NCI-H1694 (cell line): ENCODE measurements at regions not wholly inside any gene's neighbourhood (a gene's known extent, or its start where the extent isn't known, plus 50 kb on each side); places are given as distances from the start of the nearest gene placed in this dataset.

ENCODE experiments used
- DNase-seq: peaks from one replicate; lab custom pipeline; 2025; lab: John Stamatoyannopoulos, UW

GRCh38 chr2:238635647-238636051, 208.9 kb downstream of the ASB1 start:
- no peak for DNase-seq

GRCh38 chr2:238636269-238637073, 209.7 kb downstream of the ASB1 start:
- DNase-seq = no peak

- no peak for DNase-seq
Observed at GRCh38 chr2:238638100-238638981, 209.5 kb upstream of the TWIST2 start.

- DNase-seq = no peak
Observed at GRCh38 chr2:238638982-238639628, 208.8 kb upstream of the TWIST2 start.

GRCh38 chr2:238640486-238640885, 207.4 kb upstream of the TWIST2 start:
- no peak for DNase-seq

GRCh38 chr2:238642973-238643372, 204.9 kb upstream of the TWIST2 start:
- no peak for DNase-seq

GRCh38 chr2:238643400-238643907, 204.4 kb upstream of the TWIST2 start:
- DNase-seq = no peak

GRCh38 chr2:238644095-238645081, 203.5 kb upstream of the TWIST2 start:
- no peak for DNase-seq

- DNase-seq = no peak
Observed at GRCh38 chr2:238645095-238645494, 202.8 kb upstream of the TWIST2 start.

- DNase-seq = no peak
Observed at GRCh38 chr2:238645716-238646115, 202.2 kb upstream of the TWIST2 start.

- DNase-seq = no peak
Observed at GRCh38 chr2:238646281-238646680, 201.6 kb upstream of the TWIST2 start.

GRCh38 chr2:238646803-238647202, 201.1 kb upstream of the TWIST2 start:
- DNase-seq = no peak

- DNase-seq = no peak
Observed at GRCh38 chr2:238649123-238649522, 198.8 kb upstream of the TWIST2 start.

- no peak for DNase-seq
Observed at GRCh38 chr2:238649936-238650518, 197.9 kb upstream of the TWIST2 start.

- no peak for DNase-seq
Observed at GRCh38 chr2:238650536-238650935, 197.3 kb upstream of the TWIST2 start.

GRCh38 chr2:238651306-238652052, 196.4 kb upstream of the TWIST2 start:
- no peak for DNase-seq

GRCh38 chr2:238652053-238652770, 195.7 kb upstream of the TWIST2 start:
- DNase-seq = no peak

- DNase-seq = no peak
Observed at GRCh38 chr2:238652771-238653157, 195.1 kb upstream of the TWIST2 start.

GRCh38 chr2:238653431-238654109, 194.3 kb upstream of the TWIST2 start:
- no peak for DNase-seq
